ENCODE measurements at regions not wholly inside any gene's neighbourhood (a gene's known extent, or its start where the extent isn't known, plus 50 kb on each side); places are given as distances from the start of the nearest gene placed in this dataset.
"Not testable (repeated sequence)": the region's sequence is repeated elsewhere in the genome, so short reads cannot be mapped to it uniquely, and the experiment has no call there.

- not testable (repeated sequence) for H3K9me3 ChIP-seq (ENCODE audit: control insufficient read depth in 4 of 4, low read length in 3 of 4); H3K27ac ChIP-seq (ENCODE audit: low read depth in 1 of 2, low read length in 2 of 2); H3K4me3 ChIP-seq (ENCODE audit: low read depth in 1 of 3, low read length in 3 of 3); H3K27me3 ChIP-seq (ENCODE audit: control insufficient read depth in 4 of 4, insufficient read depth in 4 of 4, low read length in 3 of 4); H3K36me3 ChIP-seq (ENCODE audit: control insufficient read depth in 4 of 4, insufficient read depth in 3 of 4, low read depth in 1 of 4, low read length in 3 of 4); H3K4me1 ChIP-seq (ENCODE audit: control insufficient read depth in 4 of 4, insufficient read depth in 4 of 4, low read length in 3 of 4); H3K9ac ChIP-seq (ENCODE audit: low read depth in 1 of 2, low read length in 2 of 2); DNase-seq (ENCODE audit: low spot score)
- WGBS = 85% methylated on average over 2 of the region's 2 CpGs
- TF ChIP-seq RAD21 (IDR thresholded peaks at IDR 0.05) = peak in 1 of 2 donors; percentile 10
Measured at GRCh38 chr12:28099245-28099644, 91.0 kb upstream of the CCDC91 start.

GRCh38 chr12:28099871-28100270 lies 90.4 kb upstream of the CCDC91 start:
- DNase-seq (ENCODE audit: low spot score) = no peak
- TF ChIP-seq JUND (IDR thresholded peaks at IDR 0.05) = no peak
- TF ChIP-seq TAF1 (conservative IDR thresholded peaks at IDR 0.05) = no peak
- no peak for TF ChIP-seq NR2F2 (IDR thresholded peaks at IDR 0.05)
- TF ChIP-seq GABPA (IDR thresholded peaks at IDR 0.05 in 1 of 2, conservative IDR thresholded peaks at IDR 0.05 in 1 of 2) = no peak
- TF ChIP-seq ZBTB33 (IDR thresholded peaks at IDR 0.05) = no peak
- TF ChIP-seq ATF3 (IDR thresholded peaks at IDR 0.05) = no peak
- TF ChIP-seq HNF4G (IDR thresholded peaks at IDR 0.05) = no peak
- no peak for TF ChIP-seq FOXA2 (IDR thresholded peaks at IDR 0.05)
- TF ChIP-seq FOXA1 (IDR thresholded peaks at IDR 0.05) = no peak
- TF ChIP-seq MAX (IDR thresholded peaks at IDR 0.05) = no peak
- TF ChIP-seq RAD21 (IDR thresholded peaks at IDR 0.05) = no peak
- TF ChIP-seq RXRA (IDR thresholded peaks at IDR 0.05) = no peak
- no peak for TF ChIP-seq REST (IDR thresholded peaks at IDR 0.05)
- no peak for TF ChIP-seq HNF4A (conservative IDR thresholded peaks at IDR 0.05)
- no peak for TF ChIP-seq EGR1 (IDR thresholded peaks at IDR 0.05; ENCODE audit: low read depth in 2 of 2)
- TF ChIP-seq CTCF (IDR thresholded peaks at IDR 0.05; ENCODE audit: low read depth, low read length, missing input control) = no peak
- TF ChIP-seq SP1 (IDR thresholded peaks at IDR 0.05) = no peak
- no peak for TF ChIP-seq YY1 (IDR thresholded peaks at IDR 0.05)
- no peaks in the 10 kb centered on the region for H3K9me3 ChIP-seq (ENCODE audit: control insufficient read depth in 4 of 4, low read length in 3 of 4)
- H3K27ac ChIP-seq (ENCODE audit: low read depth in 1 of 2, low read length in 2 of 2) = no peak overlapping the region
- 81% methylated on average over 2 of the region's 2 CpGs for WGBS
- no peaks in the 10 kb centered on the region for H3K36me3 ChIP-seq (ENCODE audit: control insufficient read depth in 4 of 4, insufficient read depth in 3 of 4, low read depth in 1 of 4, low read length in 3 of 4)
- H3K4me1 ChIP-seq (ENCODE audit: control insufficient read depth in 4 of 4, insufficient read depth in 4 of 4, low read length in 3 of 4) = no peaks in the 10 kb centered on the region
- no peaks in the 10 kb centered on the region for H3K27me3 ChIP-seq (ENCODE audit: control insufficient read depth in 4 of 4, insufficient read depth in 4 of 4, low read length in 3 of 4)
- no peak overlapping the region for H3K9ac ChIP-seq (ENCODE audit: low read depth in 1 of 2, low read length in 2 of 2)
- no peak overlapping the region for H3K4me3 ChIP-seq (ENCODE audit: low read depth in 1 of 3, low read length in 3 of 3)

All from liver (tissue), 8 donors.